Left ventricle myocardium inferior (tissue), 1 donor: ENCODE measurements at regions not wholly inside any gene's neighbourhood (a gene's known extent, or its start where the extent isn't known, plus 50 kb on each side); places are given as distances from the start of the nearest gene placed in this dataset.
A peak's percentile ranks its signal among the peaks of the same experiment; 100 is the strongest.

Experiments used
- DNase-seq: peaks from one replicate; pipeline ENCODE4 v3.0.0-alpha.2; 2020
- H3K27ac ChIP-seq: fragments of 200-600 bp; replicated peaks from 2 replicates; pipeline ENCODE4 v1.8.0; 2021
- H3K27me3 ChIP-seq: fragments of 200-600 bp; 2 replicates; pipeline ENCODE4 v1.8.0; 2021; ENCODE audit warnings: low read depth
- H3K36me3 ChIP-seq: fragments of 200-600 bp; 2 replicates; pipeline ENCODE4 v1.8.0; 2021
- H3K4me1 ChIP-seq: fragments of 200-600 bp; 2 replicates; pipeline ENCODE4 v1.8.0; 2021
- H3K4me3 ChIP-seq: fragments of 200-600 bp; 2 replicates; pipeline ENCODE4 v1.8.0; 2021; ENCODE audit warnings: mild to moderate bottlenecking, moderate library complexity
- H3K9me3 ChIP-seq: fragments of 200-600 bp; replicated peaks from 2 replicates; pipeline ENCODE4 v1.8.0; 2021
- CTCF ChIP-seq: fragments of 200-600 bp; IDR thresholded peaks from 2 replicates; pipeline ENCODE4 v1.8.0; 2021; ENCODE audit warnings: antibody characterized with exemption, mild to moderate bottlenecking, borderline replicate concordance
- intact Hi-C: fragments of 100-400 bp; cut with micrococcal nuclease; formaldehyde crosslinking; loops from one replicate; pipeline ENCODE4 v1.11.0; 2022
- donor health status: DM: no; HTN: yes; CAD: no; lungs with severe emphysema.

DNA sequence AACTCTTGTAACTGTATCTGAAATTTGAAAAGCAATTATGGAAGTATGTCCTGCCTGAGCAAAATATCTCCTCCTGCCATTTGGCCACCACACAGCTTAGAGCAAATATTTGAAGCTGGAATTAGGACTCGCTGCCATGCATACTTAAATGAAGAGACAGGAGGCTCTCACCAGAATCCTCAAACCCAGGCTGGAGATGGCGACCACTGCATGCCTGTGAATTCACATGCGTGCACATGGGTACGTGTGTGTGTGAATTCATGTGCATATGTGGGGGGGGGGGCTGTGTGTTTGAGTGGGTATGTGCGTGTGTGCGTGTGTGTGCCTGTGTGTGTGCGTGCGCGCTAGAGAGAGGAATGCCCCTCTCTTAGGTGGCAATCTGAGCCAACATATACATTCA lies 84.1 kb upstream of the IRX1 start:
- Histone ChIP-seq H3K27ac (no peak overlapping the region), H3K36me3 (no peaks in the 10 kb centered on the region), H3K27me3 (no peaks in the 10 kb centered on the region), H3K9me3 (peaks cover 4% of the 10 kb centered on the region), H3K4me3 (no peak overlapping the region), H3K4me1 (no peaks in the 10 kb centered on the region)
- intact Hi-C loops, result no loop called here
- TF ChIP-seq CTCF, result no peak
- DNase-seq, result no peak

GRCh38 chr5:3510642-3511417 lies 84.8 kb upstream of the IRX1 start:
- Histone ChIP-seq H3K27me3 (no peaks in the 10 kb centered on the region), H3K4me3 (no peak overlapping the region), H3K27ac (no peak overlapping the region), H3K9me3 (peaks cover 4% of the 10 kb centered on the region), H3K4me1 (no peaks in the 10 kb centered on the region), H3K36me3 (no peaks in the 10 kb centered on the region)
- TF ChIP-seq CTCF, result no peak
- DNase-seq, result no peak
- intact Hi-C loops, result no loop called here

DNA sequence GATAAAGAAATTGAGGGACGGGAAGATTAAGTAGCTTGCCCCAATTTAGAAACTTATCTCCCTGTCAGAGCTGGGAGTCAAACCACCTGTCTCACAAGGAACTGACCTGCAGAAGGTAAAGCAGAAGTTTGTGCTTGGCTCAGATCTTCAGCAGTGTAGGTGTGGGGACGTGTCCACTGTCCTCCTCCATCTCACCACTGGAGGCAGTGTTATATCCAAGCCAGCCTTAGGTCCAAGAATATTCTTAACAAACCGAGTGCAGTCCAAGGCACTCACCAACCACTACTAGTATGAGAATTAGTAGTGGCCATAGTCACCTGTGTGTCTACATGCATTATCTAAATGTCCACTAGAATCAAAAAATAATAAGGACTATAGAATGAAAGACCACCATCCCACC lies 86.3 kb upstream of the IRX1 start:
- Histone ChIP-seq H3K36me3 (no peaks in the 10 kb centered on the region), H3K4me1 (no peaks in the 10 kb centered on the region), H3K27me3 (no peaks in the 10 kb centered on the region), H3K9me3 (peaks cover 4% of the 10 kb centered on the region), H3K4me3 (no peak overlapping the region), H3K27ac (no peak overlapping the region)
- intact Hi-C loops, result no loop called here
- TF ChIP-seq CTCF, result peak; percentile 26
- DNase-seq, result no peak

DNA sequence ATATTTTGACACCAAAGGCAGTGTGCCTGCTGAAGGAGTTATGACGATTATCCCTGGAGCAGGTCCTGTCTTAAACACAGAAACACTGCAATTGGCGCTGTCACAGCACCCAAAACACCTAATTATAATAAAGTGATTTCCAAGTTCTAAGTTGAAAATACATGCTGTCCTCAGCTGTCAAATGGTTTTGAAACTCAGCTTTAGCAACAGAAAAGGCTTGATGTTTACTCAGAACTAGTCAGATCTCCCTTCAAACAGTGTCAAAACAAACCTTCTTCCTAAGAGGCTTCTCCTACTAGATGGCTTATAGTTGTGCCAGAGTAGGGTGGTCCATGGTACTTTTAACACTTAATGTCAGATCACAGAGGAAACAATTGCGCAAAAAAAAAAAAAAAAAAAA lies 87.2 kb upstream of the IRX1 start:
- Histone ChIP-seq H3K36me3 (no peaks in the 10 kb centered on the region), H3K4me3 (no peak overlapping the region), H3K27ac (no peak overlapping the region), H3K9me3 (peaks cover 4% of the 10 kb centered on the region), H3K4me1 (no peaks in the 10 kb centered on the region), H3K27me3 (no peaks in the 10 kb centered on the region)
- TF ChIP-seq CTCF, result no peak
- DNase-seq, result no peak
- intact Hi-C loops, result no loop called here

- TF ChIP-seq CTCF, result no peak
- no peak for DNase-seq
- no peak overlapping the region for H3K27ac ChIP-seq
- H3K4me1 ChIP-seq, result no peaks in the 10 kb centered on the region
- H3K27me3 ChIP-seq, result peaks cover 14% of the 10 kb centered on the region
- H3K36me3 ChIP-seq, result no peaks in the 10 kb centered on the region
- H3K4me3 ChIP-seq, result no peak overlapping the region
- intact Hi-C loops, result no loop called here
- H3K9me3 ChIP-seq, result peaks cover 19% of the 10 kb centered on the region
Observed at GRCh38 chr5:3490957-3491507, 104.6 kb upstream of the IRX1 start.
